ENCODE measurements at regions not wholly inside any gene's neighbourhood (a gene's known extent, or its start where the extent isn't known, plus 50 kb on each side); places are given as distances from the start of the nearest gene placed in this dataset.

DNA sequence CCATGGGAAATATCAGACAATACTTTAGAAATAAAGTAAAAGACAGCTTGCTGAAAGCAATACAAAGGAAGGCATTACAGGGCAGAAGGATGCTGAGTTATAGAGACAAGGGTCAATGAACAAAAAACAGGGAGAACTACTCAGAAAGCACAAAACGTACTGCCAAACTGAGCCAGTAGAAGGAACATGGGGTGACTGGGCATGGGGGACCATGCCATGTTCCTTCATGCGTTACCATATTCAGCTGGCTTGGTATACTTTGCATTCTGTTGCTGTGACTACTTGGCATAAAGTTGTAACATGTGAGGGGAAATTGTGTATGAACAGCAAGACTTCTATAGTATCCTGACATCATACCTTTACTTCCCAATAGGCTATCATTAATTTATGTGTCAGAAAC is 358.6 kb upstream of the LYPLAL1 start:
- H3K27me3 ChIP-seq: no peaks in the 10 kb centered on the region
- no peaks in the 10 kb centered on the region for H3K36me3 ChIP-seq
- DNase-seq: no peak
- no peak for TF ChIP-seq EP300 (IDR thresholded peaks at IDR 0.05)
- TF ChIP-seq CTCF (IDR thresholded peaks at IDR 0.05): no peak
- TF ChIP-seq POLR2A (IDR thresholded peaks at IDR 0.05): no peak
- no peak for TF ChIP-seq POLR2AphosphoS5 (IDR thresholded peaks at IDR 0.05)
- H3K4me1 ChIP-seq: no peaks in the 10 kb centered on the region
- ATAC-seq (ENCODE audit: low FRiP score in 2 of 2): no peak
- no peak overlapping the region for H3K27ac ChIP-seq
- no peak overlapping the region for H3K4me3 ChIP-seq
- 80 to 83% methylated on average over 2 of the region's 2 CpGs for WGBS, 2 donors
- H3K9me3 ChIP-seq: no peaks in the 10 kb centered on the region

- no peak overlapping the region for H3K4me3 ChIP-seq
These were observed 356.6 kb upstream of the LYPLAL1 start for GRCh38 chr1:218817071-218817470.

DNA sequence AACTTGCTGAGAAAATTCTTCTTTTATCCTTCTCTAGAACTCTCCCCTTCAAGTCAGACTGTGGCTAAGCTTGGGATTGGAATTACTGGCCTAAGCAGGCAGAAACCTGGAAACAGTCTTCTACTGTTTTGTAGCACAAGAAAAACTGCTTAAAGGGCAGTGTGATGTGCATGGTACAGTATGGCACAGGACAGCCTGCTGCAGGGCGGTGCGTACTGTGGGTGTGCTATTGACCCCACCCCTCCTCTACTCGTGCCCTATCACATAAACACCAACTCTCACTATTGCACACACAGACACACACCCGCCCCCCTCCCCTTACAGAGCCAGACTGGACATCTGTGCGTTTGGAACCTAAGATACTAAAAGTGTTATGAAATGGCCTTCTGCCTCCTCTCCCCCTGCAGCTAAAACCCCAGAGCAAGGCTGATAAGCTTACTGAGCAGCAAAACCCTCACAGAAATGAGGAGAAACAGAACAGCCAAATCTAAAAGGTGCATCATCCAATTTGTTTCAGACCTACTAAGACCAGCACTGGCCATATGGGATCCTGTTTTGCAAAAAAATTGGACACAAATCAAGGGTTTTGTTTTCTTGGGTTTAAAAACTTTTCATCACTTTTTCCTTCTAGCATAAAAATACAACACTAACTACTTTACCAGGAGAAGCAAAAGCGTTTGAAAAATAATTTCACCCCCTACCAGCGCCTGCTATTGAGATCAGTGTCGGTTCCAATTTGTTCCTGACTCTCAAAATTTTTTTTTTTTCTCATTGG is 355.8 kb upstream of the LYPLAL1 start:
- ATAC-seq (ENCODE audit: low FRiP score in 2 of 2) (no peak), DNase-seq (no peak)
- WGBS, 2 donors: 68 to 70% methylated on average over 8 of the region's 8 CpGs
- no peaks in the 10 kb centered on the region for H3K27me3 ChIP-seq
- no peaks in the 10 kb centered on the region for H3K36me3 ChIP-seq
- no peak overlapping the region for H3K4me3 ChIP-seq
- H3K27ac ChIP-seq: no peak overlapping the region
- no peaks in the 10 kb centered on the region for H3K4me1 ChIP-seq
- no peak for TF ChIP-seq EP300 (IDR thresholded peaks at IDR 0.05)
- TF ChIP-seq CTCF (IDR thresholded peaks at IDR 0.05): no peak
- TF ChIP-seq POLR2A (IDR thresholded peaks at IDR 0.05): no peak
- no peak for TF ChIP-seq POLR2AphosphoS5 (IDR thresholded peaks at IDR 0.05)
- H3K9me3 ChIP-seq: no peaks in the 10 kb centered on the region

More at GRCh38 chr1:218817071-218817470, 356.6 kb upstream of the LYPLAL1 start:
- H3K27me3 ChIP-seq: no peaks in the 10 kb centered on the region
- H3K9me3 ChIP-seq: no peaks in the 10 kb centered on the region
- 73% methylated on average over 4 of the region's 4 CpGs for WGBS, 2 donors
- H3K4me1 ChIP-seq: no peaks in the 10 kb centered on the region
- TF ChIP-seq EP300 (IDR thresholded peaks at IDR 0.05) (no peak), POLR2A (IDR thresholded peaks at IDR 0.05) (no peak), CTCF (IDR thresholded peaks at IDR 0.05) (no peak), POLR2AphosphoS5 (IDR thresholded peaks at IDR 0.05) (no peak)
- no peak overlapping the region for H3K27ac ChIP-seq
- ATAC-seq (ENCODE audit: low FRiP score in 2 of 2): no peak
- DNase-seq: no peak
- no peaks in the 10 kb centered on the region for H3K36me3 ChIP-seq

DNA sequence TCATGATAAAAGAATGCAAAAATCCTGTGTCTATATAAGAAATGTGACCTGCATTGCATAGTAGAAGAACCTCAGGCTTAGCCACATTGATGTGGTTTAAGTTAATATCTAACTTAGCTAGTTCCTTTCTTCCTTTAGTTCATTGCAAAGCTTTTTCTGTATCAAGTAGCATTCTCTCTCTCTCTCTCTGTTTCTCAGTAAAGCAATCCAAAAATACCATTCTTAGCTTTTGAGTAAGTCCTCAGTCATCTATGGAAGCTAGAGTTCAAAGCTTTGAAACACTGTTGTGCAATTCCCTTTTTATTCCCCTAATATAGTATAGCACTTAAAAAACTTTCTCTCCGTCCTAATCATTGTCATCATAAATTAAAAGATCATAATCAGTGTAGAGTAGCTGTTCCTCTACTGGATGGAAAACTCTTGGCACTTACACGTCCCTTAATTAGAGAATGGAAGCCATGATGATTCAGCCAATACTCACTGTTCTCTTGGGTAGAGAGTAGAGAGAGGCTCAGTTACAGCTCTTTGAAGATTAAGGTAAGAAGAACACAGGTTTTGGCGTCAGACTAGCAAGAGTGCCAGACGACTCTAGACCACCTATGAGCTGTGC is 350.3 kb upstream of the LYPLAL1 start:
- 71 to 77% methylated on average over 4 of the region's 4 CpGs for WGBS, 2 donors
- no peaks in the 10 kb centered on the region for H3K27me3 ChIP-seq
- H3K27ac ChIP-seq: no peak overlapping the region
- no peaks in the 10 kb centered on the region for H3K36me3 ChIP-seq
- no peaks in the 10 kb centered on the region for H3K9me3 ChIP-seq
- H3K4me1 ChIP-seq: no peaks in the 10 kb centered on the region
- no peak for TF ChIP-seq POLR2AphosphoS5 (IDR thresholded peaks at IDR 0.05)
- no peak for TF ChIP-seq CTCF (IDR thresholded peaks at IDR 0.05)
- TF ChIP-seq POLR2A (IDR thresholded peaks at IDR 0.05): no peak
- TF ChIP-seq EP300 (IDR thresholded peaks at IDR 0.05): no peak
- H3K4me3 ChIP-seq: no peak overlapping the region
- DNase-seq (no peak), ATAC-seq (ENCODE audit: low FRiP score in 2 of 2) (no peak)

GRCh38 chr1:218827486-218827885 is 346.2 kb upstream of the LYPLAL1 start:
- no peak overlapping the region for H3K27ac ChIP-seq
- no peaks in the 10 kb centered on the region for H3K36me3 ChIP-seq
- no peak for DNase-seq
- no peaks in the 10 kb centered on the region for H3K27me3 ChIP-seq
- H3K9me3 ChIP-seq: no peaks in the 10 kb centered on the region
- H3K4me1 ChIP-seq: no peaks in the 10 kb centered on the region
- no peak for ATAC-seq (ENCODE audit: low FRiP score in 2 of 2)
- TF ChIP-seq POLR2AphosphoS5 (IDR thresholded peaks at IDR 0.05): no peak
- TF ChIP-seq CTCF (IDR thresholded peaks at IDR 0.05): no peak
- TF ChIP-seq EP300 (IDR thresholded peaks at IDR 0.05): no peak
- TF ChIP-seq POLR2A (IDR thresholded peaks at IDR 0.05): no peak
- no peak overlapping the region for H3K4me3 ChIP-seq

Measured in upper lobe of left lung (tissue), 6 donors.